HG02623 (cell line): ENCODE measurements at regions not wholly inside any gene's neighbourhood (a gene's known extent, or its start where the extent isn't known, plus 50 kb on each side); places are given as distances from the start of the nearest gene placed in this dataset.

Experiments used
- ATAC-seq: cut with Tn5 transposase; IDR thresholded peaks from one replicate; pipeline ENCODE4 v1.9.1; 2021; ENCODE audit warnings: moderate library complexity; ENCODE audit not compliant: unreplicated experiment

DNA sequence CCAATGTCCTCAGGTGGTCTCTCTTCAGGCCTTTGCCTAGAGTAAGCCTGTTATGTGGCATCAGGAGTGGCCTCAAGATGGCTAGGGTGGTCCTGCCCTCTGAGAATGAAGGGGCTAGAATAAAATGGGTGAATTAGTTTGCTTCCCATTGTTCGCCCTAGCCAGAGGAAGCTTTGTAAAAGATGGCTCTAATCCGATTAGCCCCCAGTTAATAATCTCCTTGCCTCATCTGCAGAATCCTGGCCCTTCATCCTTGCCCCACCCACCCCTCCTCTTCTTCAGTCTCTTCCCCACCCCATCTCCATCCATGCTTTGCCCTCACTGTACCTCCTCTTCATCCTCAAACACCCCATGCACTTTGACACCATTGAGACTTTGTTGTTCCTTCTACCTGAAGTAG is 57.4 kb upstream of the LGALSL start:
- ATAC-seq, result no peak

DNA sequence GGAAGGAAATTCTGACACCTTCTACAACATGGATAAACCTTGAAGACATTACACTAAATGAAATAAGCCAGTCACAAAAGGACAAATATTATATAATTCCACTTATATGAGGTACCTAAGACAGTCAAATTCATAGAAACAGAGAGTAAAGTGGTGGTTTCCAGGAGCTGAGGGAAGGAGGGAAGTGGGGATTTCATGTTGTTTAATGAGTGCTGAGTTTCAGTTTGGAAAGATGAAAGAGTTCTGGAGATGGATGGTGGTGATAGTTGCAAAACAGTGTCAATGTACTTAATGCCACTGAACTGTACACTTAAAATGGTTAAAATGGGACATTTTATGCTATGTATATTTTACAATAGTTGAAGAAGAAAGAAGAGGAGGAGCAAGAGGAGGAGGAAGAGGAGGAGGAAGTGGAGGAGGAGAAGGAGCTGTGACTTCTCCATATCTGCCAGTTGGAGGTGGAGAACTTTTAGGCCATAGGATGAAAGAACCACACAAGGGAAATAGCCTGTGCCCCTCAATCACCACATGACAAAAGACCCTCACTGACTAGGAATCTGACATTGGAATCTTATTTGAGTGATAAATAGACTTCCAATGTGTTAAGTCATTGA is 55.3 kb upstream of the LGALSL start:
- ATAC-seq, result no peak

- ATAC-seq, result no peak
Measured at GRCh38 chr2:64399521-64399920, 54.4 kb upstream of the LGALSL start.

- no peak for ATAC-seq
Measured at GRCh38 chr2:64400105-64400728, 53.7 kb upstream of the LGALSL start.

DNA sequence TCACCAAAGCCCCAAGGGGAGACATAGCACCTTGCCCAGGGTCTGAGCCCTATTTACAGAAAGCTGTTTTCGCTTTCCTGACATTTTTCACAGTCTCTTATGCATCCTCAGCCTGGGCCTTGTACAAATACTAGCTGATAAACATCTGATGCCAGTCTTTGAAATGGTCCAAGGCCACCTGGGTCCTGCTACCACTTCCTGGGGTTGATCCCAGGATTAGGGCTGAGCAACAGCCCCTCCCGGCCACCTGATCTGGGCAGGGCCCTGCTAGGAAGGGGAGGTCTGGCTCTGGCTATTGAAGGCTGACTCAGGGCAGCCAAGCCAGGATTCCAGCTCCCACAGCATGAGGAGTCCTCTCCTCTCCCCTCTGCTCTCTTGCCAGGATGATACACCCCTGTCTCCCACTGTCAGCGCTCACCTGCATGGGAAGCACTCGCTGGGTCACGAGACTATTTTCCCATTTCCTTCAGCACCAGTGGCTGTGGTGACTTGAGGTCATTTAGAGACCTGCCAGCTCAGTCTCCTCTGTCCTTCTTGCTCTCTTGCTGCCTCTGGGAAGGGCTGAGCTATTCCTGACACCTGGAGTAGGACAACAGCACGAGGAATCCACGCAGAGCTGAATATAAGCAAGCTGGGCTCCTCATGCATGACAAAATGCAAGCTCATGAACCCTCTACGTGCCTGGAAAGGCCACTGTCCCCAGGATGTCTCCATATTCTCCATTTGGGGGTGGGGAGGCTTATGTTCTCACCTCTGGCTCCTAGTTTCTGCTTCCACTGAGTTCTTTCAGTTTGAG is 53.0 kb upstream of the LGALSL start:
- ATAC-seq, result no peak

DNA sequence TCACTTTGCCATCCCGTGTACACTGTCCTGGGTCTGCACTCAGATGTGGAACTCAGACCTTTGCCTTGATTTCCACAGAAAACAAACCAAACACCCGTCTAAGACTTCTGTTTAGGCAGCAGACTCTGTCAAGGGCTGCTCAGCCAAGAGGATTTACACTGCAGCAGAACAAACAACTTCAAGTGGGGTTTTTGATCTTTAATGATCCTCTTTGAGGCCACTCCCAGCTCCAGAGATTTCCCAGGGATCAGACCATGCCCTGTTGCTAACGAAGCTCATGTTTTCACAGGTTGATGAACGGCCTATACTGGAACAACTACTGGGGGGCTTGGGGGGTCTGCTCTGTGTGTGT is 52.5 kb upstream of the LGALSL start:
- ATAC-seq, result no peak

GRCh38 chr2:64402876-64403275 is 51.1 kb upstream of the LGALSL start:
- no peak for ATAC-seq

DNA sequence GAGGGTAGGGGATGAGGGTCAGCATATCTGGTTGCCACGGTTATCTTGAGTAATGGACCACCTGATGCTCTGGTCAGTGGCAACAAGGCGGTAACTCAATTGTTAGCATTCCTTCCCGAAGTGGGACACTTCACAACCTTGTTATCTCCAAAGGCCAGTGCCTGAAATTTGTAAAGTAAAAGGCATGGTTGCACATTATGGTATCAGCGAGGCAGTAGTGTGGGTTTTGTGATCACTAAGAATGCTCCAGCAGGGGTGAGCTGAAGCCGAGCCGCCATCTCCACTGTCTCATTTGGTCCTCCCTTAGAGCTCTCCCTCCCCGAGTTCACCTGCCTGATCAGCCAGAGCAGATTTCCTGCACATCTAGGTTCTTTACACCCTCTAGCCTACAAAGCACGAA is 50.5 kb upstream of the LGALSL start:
- ATAC-seq, result no peak

DNA sequence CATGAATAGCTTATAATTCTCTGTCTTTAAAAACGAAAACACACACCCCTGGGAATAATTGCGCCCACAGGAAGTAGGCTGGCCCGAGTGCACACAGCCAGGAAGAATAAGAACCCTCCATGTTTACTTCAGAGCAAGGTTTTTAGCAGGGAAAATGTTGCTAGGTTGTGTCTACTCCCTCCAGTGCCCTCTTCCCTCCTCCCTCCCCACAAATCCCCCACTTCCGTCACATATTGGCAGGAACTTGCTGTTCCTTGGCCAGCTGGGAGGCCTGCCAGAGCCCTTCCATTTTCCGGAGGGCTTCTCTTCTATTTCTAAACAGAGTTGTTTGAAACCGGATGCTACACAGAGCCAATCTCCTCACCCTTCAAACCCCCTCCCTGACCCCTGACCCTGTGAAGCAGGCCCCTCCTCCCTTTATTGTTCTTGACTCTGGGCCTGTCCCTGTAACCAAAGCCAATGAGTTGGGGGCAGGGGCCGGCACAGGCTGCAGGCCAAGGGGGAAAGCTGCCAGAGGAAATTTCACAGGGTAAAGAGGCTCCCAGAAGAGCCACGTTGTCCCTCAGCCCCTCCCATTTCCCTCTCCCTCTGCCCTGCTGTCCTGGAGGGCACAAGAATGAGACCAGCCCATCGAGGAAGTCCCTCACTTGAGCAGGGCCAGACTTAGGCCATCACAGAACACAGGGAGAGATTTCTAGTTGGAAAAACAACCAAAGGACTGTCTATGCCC is 49.8 kb upstream of the LGALSL start:
- ATAC-seq, result no peak
